Spleen (tissue), 7 donors: ENCODE measurements at regions not wholly inside any gene's neighbourhood (a gene's known extent, or its start where the extent isn't known, plus 50 kb on each side); places are given as distances from the start of the nearest gene placed in this dataset.

ENCODE experiments used
- CTCF ChIP-seq, 11 experiments: fragments of 200-600 bp in 7 of 11; fragments of 450-650 bp in 4 of 11; sonication (generic) in 4 of 11; IDR thresholded peaks in 8 of 11; conservative IDR thresholded peaks in 3 of 11; 1 replicate in 7 of 11; 2 replicates in 4 of 11; pipeline versions ENCODE4 v1.4.0 to v1.8.0; 2016 to 2021; ENCODE audit warnings: antibody characterized with exemption in 11 of 11, inconsistent platforms in 4 of 11, mild to moderate bottlenecking in 1 of 11
- POLR2A ChIP-seq, 3 donors: fragments of 450-650 bp; IDR thresholded peaks; one replicate each; pipeline ENCODE4 v1.5.1; 2017; ENCODE audit warnings: antibody characterized with exemption in 3 of 3, mild to moderate bottlenecking in 1 of 3
- POLR2AphosphoS5 ChIP-seq, 3 donors: sonication (generic); formaldehyde crosslinking; IDR thresholded peaks; one replicate each; pipeline ENCODE4 v1.5.1; 2017; ENCODE audit warnings: antibody characterized with exemption in 3 of 3
- donor health status: DM: no; HTN: no; CAD: no; lungs with moderate emphysema.
- donor health status: DM: no; HTN: no; CAD: no.
- donor health status: DM: no; HTN: no; CAD: no.

GRCh38 chr17:62139141-62139540 is 74.1 kb upstream of the MED13 start:
- no peak for TF ChIP-seq POLR2AphosphoS5 (IDR thresholded peaks at IDR 0.05)
- TF ChIP-seq CTCF (IDR thresholded peaks at IDR 0.05 in 8 of 11, conservative IDR thresholded peaks at IDR 0.05 in 3 of 11), result no peak
- TF ChIP-seq POLR2A (IDR thresholded peaks at IDR 0.05), result no peak
